NCI-H446 (cell line): ENCODE measurements at regions not wholly inside any gene's neighbourhood (a gene's known extent, or its start where the extent isn't known, plus 50 kb on each side); places are given as distances from the start of the nearest gene placed in this dataset.
"Not testable (repeated sequence)": the region's sequence is repeated elsewhere in the genome, so short reads cannot be mapped to it uniquely, and the experiment has no call there.

Source experiments
- DNase-seq, 2 experiments: peaks; one replicate each; lab custom pipeline; 2025; lab: John Stamatoyannopoulos, UW

DNA sequence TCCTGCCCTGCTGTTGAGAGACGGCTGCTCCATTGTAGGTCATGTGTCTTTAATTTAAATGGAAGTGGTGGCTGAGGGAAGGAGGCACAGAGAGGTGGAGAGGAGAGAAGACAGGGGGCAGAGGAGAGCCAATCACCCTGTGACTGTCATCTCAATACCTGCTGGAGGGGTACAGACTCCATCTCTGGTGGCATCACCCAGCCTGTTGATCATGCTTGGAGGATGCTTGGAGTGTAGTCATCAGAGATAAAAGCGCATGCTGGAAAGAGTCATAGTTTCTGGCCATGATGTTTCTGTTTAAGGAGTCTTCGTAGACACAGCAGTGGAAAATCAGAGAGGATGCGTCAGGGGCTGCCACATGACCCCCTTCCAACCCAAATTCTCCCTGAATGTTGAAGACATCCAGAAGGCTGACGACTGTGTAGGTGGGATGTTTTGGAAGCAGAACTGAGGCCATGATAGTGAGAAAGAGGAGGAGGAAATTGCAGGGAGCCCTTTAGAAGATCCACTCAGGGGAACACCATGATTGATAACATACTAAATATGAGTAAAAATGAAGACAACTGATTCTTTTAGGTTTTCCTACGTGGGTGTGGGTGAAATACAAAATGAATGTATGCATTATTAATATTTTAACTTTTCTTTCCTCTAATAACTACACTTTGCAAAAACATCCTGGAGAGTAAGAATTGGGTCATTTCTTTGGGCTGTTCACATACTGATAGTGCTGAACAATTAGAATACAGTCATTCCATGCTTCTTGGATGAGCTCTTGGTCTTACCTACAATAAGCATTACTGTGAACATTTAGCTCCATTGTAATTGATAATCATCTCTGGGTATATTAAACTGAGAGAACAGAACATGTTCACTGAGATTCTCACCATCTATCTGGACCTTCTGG lies 210.6 kb upstream of the ATP10A start:
- no peak for DNase-seq

- DNase-seq = no peak
Observed at GRCh38 chr15:26070095-26070532, 207.0 kb upstream of the ATP10A start.

DNA sequence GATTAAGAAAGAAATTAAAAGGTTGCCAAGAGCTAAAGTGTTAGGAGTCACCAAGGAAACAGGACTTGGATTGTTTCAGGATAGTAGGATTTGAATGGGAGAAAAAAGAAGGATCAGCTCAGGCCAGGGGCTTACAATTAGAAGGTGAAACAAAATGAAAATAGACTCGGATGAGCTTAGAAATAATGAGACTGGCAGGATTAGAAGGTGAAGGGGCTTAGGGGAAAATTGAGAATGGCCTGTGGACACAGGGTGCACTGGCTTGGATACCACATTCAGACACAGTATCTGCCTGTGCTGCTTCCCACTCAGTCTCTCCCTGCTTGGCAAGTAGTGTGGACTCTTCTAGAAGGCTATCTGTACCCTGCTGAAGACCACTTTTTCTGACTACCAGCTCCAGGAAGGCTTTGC lies 206.1 kb upstream of the ATP10A start:
- no peak for DNase-seq

- no peak for DNase-seq
Observed at GRCh38 chr15:26066896-26067295, 203.8 kb upstream of the ATP10A start.

DNA sequence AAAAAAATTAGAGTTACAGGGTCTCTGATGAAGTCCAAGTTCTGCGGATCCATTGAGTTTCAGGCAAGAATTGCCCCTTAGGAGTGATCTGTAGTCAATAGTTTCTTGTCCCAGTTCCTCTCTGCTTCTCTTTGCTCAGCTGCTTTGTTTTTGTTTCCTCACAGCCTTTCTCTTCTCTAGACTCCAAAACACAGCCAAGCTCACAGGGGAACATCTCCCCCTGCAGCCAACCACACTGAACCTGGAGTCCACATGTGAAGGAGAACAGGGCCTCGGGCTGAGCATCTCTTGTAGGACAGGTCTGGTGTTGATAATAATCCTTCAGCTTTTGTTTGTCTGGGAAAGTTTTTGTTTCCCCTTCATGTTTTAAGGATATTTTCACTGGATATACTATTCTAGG lies 202.6 kb upstream of the ATP10A start:
- no peak for DNase-seq

GRCh38 chr15:26061248-26061647 lies 198.1 kb upstream of the ATP10A start:
- DNase-seq = no peak

GRCh38 chr15:26056766-26057165 lies 193.6 kb upstream of the ATP10A start:
- DNase-seq = not testable (repeated sequence)

DNA sequence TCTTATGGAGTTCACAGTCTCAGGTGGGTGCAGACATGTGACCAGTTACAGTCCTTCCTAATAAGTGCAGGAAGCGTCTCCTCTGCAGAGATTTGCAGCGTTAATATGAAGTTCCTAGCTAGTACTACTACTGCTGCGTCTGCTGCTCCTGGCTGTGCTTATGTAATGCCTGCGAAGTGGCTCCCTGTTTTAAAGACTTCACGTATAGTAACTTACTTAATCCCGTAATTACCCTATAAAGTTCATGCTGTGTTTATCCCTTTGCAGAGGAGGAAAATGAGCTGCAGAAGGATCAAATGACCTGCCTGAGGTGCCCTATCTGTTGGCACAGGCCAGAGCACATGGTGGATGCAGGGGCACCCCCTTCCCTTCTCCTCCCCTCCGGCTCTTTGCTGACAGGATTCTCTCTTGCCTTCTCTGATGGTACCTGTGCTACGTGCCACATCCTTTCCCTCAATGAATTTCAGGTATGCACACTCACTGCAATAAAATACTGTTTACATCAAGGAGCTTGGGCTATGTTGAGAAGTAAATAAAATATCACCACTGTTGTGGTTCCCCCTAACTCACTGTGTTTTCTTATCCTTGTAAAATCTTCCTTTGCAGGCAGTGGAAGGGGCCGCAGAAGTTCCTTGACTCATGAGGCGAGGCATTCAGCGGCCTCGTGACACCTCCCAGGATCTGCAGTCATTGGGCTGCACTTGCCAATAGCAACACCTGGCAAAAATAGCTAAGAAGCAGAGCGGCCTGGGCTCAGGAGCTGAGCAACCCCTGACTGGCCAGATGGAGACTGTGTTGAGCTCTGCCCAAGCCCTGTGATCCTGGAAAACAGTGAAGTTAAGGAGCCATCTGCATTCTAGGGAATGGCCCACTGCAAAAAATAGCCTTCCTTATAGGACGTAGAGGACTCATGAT lies 188.9 kb upstream of the ATP10A start:
- no peak for DNase-seq

DNA sequence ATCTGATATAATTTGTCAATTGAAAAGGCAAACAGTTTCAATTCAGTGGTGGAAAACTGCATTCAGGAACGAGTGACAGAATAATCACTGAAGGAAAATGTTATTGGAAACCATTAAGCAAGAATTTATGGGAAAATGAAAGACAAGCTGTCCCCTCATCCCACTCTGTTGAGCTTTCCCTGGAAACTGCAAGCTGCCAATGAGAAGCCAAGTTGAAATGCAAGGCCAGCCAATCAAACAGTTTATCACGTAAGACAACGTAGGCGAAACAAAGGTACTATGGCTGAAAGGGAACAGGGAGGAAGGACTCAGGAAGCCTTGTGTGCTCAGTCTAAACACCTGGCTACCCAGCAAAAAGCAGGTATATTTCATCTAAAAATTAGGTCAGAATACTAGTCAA lies 187.9 kb upstream of the ATP10A start:
- no peak for DNase-seq

GRCh38 chr15:26049900-26050657 lies 187.0 kb upstream of the ATP10A start:
- DNase-seq = no peak

DNA sequence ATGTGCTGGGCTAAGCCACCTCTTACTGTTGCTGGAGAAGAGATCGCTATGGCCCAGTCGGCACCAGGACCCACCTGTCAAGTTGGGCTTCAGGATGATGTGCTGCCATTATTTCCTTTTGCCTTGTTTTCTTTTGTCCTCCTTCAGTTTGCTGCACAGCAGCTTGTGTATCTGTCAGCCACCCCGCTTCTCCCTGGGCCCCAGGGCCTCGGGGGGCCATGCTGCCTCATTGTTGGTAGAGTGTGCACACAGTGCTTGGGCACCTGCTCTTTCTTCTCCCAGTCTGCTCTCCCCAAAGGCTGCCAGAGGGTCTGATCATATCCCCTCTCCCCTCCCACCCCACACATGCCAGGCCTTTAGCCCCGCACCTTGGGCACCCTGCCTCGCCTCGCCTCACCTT lies 185.5 kb upstream of the ATP10A start:
- no peak for DNase-seq

- no peak for DNase-seq
Observed at GRCh38 chr15:26045516-26045915, 182.4 kb upstream of the ATP10A start.

- no peak for DNase-seq
Observed at GRCh38 chr15:26043018-26043417, 179.9 kb upstream of the ATP10A start.

GRCh38 chr15:26038693-26039092 lies 175.6 kb upstream of the ATP10A start:
- no peak for DNase-seq

DNA sequence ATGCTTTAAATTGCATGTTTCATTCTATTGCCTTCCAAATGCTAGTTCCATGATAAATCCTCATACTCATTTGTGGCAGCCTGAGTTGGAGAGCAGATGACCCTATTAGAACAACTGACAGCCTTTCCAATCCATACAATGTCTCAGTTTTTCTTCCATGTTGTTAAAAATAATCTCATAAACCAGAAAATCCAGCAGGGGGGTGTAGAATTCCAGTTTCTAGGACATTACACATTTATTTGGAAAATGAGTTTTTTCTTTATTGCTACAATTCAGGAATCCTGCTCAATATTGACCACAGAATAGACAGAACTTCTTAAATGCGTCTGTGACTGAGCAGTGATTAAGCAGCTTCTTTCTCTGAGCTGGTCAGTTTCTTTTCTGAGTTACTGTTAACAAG lies 174.2 kb upstream of the ATP10A start:
- DNase-seq = no peak

DNA sequence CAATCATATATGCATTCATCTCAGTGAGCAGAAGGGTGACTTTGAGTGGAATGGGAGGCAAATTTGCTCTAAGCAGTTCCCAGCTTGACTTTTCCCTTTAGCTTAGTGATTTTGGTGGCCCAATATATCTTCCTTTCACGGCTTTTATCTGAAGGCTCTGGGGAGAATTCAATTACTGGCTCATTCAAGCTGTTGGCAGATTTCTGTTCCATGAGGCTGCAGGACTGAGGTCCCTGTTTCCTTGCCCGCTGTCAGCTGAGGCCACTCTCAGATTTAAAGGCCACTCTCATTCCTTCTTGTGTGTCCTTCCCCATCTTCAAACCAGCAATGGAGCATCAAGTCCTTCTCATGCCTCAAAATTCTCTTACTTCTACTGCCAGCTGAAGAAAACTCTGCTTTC lies 170.4 kb upstream of the ATP10A start:
- no peak for DNase-seq

DNA sequence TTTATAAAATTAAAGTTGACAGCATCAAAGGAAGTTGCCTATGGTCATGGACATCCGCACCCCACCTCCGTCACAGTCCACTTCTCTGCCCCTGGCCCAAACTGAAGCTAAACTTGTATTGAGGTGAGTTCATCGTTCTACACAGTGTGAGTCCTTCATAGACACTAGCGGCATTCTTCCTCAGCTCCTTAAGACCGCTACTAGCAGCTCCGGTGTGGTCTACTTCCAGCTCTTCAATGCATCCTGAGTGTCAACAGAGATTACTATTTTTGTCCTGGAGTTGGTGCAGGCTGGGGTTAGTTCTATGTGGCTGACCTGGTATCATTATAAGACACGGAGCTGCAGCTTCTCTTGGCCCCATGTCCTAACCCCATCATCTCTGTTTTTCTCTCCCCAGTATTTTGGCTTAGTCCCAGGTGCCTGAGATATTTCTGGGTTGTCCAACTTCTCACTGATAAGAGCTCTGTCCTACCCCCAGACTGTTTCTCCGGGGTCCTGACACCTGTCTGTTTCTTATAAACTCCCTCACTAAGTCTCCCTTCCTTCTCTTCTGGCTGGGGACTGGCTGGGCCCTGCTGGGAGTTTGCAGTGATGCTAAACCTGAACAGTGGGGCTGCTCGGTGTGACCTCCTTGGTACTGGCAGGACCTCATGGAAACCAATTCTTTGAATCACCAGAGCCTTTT lies 169.2 kb upstream of the ATP10A start:
- no peak for DNase-seq

GRCh38 chr15:26029586-26029985 lies 166.5 kb upstream of the ATP10A start:
- not testable (repeated sequence) for DNase-seq

DNA sequence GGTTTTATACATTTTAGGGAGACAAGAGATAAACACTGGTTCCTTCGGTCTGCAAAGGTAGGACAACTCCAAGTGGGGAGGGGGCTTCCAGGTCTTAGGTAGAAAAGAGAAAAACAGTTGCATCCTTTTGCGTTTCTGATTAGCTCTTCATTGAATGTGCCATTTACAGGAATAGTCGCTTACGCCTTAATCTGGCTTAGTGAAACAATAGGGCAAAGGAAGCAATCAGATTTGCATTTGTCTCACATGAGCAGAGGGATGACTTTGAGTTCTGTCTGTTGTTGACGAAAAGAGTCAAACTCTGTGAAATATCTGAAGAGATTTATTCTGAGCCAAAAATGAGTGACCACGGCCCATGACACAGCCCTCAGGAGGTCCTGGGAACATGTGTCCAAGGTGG lies 166.0 kb upstream of the ATP10A start:
- no peak for DNase-seq

- no peak for DNase-seq
Observed at GRCh38 chr15:26028086-26028740, 165.1 kb upstream of the ATP10A start.

DNA sequence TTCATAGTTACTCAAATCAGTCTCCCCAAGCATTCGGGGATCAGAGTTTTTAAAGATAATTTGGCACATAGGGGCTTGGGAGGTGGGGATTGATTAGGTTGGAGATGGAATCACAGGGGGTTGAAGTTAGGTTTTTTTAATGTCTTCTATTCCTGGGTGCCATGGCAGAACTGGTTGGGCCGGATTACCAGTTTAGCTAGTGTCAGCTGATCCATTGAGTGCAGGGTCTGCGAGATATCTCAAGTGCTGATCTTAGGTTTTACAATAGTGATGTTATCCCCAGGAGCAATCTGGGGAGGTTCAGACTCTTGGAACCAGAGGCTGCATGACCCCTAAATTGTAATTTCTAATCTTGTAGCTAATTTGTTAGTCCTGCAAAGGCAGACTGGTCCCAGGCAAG lies 163.5 kb upstream of the ATP10A start:
- not testable (repeated sequence) for DNase-seq
